Neuronal stem cell (in vitro differentiated cells): ENCODE measurements at regions not wholly inside any gene's neighbourhood (a gene's known extent, or its start where the extent isn't known, plus 50 kb on each side); places are given as distances from the start of the nearest gene placed in this dataset.

Source experiments
- DNase-seq: peaks from one replicate; pipeline ENCODE4 v3.0.0-alpha.2; 2013; ENCODE audit warnings: low spot score
- H2AFZ ChIP-seq: one replicate; pipeline ENCODE4 v1.6.1; 2013; ENCODE audit warnings: mild to moderate bottlenecking, low read length, inconsistent platforms
- H2AK5ac ChIP-seq: 2 replicates; pipeline ENCODE4 v1.6.1; 2013; ENCODE audit warnings: low read depth, mild to moderate bottlenecking, inconsistent platforms, low read length, moderate library complexity, mixed read lengths
- H2BK120ac ChIP-seq: 2 replicates; pipeline ENCODE4 v1.6.1; 2013; ENCODE audit warnings: low read depth, mild to moderate bottlenecking, inconsistent platforms, low read length, moderate library complexity, mixed read lengths
- H2BK12ac ChIP-seq: one replicate; pipeline ENCODE4 v1.6.1; 2013; ENCODE audit warnings: low read length, inconsistent platforms
- H2BK15ac ChIP-seq: 2 replicates; pipeline ENCODE4 v1.6.1; 2013; ENCODE audit warnings: mild to moderate bottlenecking, low read length, inconsistent platforms, mixed read lengths
- H2BK5ac ChIP-seq: one replicate; pipeline ENCODE4 v1.6.1; 2013; ENCODE audit warnings: inconsistent platforms, mild to moderate bottlenecking, low read length, moderate library complexity
- H3K14ac ChIP-seq: one replicate; pipeline ENCODE4 v1.6.1; 2013; ENCODE audit warnings: low read length, inconsistent platforms
- H3K18ac ChIP-seq: 2 replicates; pipeline ENCODE4 v1.6.1; 2013; ENCODE audit warnings: low read length, inconsistent platforms
- H3K23ac ChIP-seq: 2 replicates; pipeline ENCODE4 v1.6.1; 2013; ENCODE audit warnings: low read depth, mild to moderate bottlenecking, mixed read lengths, low read length, inconsistent platforms; ENCODE audit not compliant: poor library complexity
- H3K27ac ChIP-seq: replicated peaks from 3 replicates; pipeline ENCODE4 v1.5.1; 2013; ENCODE audit warnings: low read length, inconsistent platforms
- H3K27me3 ChIP-seq, 3 experiments: 2 replicates each; pipeline ENCODE4 v1.6.1; 2013; ENCODE audit warnings: low read length in 3 of 3, mild to moderate bottlenecking in 2 of 3, inconsistent platforms in 1 of 3, low read depth in 1 of 3, mixed read lengths in 1 of 3, moderate library complexity in 1 of 3; ENCODE audit not compliant: control insufficient read depth in 3 of 3, insufficient read depth in 3 of 3
- H3K36me3 ChIP-seq, 2 donors: replicated peaks in 1 of 2; 2 replicates each; pipeline ENCODE4 v1.6.1; 2013; ENCODE audit warnings: low read length in 2 of 2; ENCODE audit not compliant: control insufficient read depth in 2 of 2, insufficient read depth in 2 of 2
- H3K4ac ChIP-seq: 2 replicates; pipeline ENCODE4 v1.6.1; 2013; ENCODE audit warnings: inconsistent platforms, mild to moderate bottlenecking, low read length, moderate library complexity
- H3K4me1 ChIP-seq, 2 donors: 1 replicate in 1 of 2; 2 replicates in 1 of 2; pipeline ENCODE4 v1.6.1; 2013; ENCODE audit warnings: low read length in 2 of 2, low read depth in 1 of 2; ENCODE audit not compliant: control insufficient read depth in 2 of 2, insufficient read depth in 1 of 2
- H3K4me2 ChIP-seq: one replicate; pipeline ENCODE4 v1.6.1; 2013; ENCODE audit warnings: mild to moderate bottlenecking, low read length, inconsistent platforms; ENCODE audit not compliant: insufficient read depth, poor library complexity, severe bottlenecking
- H3K4me3 ChIP-seq, 2 donors: 2 replicates each; pipeline ENCODE4 v1.5.1; 2013; ENCODE audit warnings: low read length in 2 of 2, mild to moderate bottlenecking in 2 of 2, inconsistent platforms in 1 of 2, moderate library complexity in 1 of 2
- H3K79me1 ChIP-seq: one replicate; pipeline ENCODE4 v1.6.1; 2013; ENCODE audit warnings: low read depth, mild to moderate bottlenecking, inconsistent platforms, low read length, moderate library complexity
- H3K9ac ChIP-seq: one replicate; pipeline ENCODE4 v1.6.1; 2013; ENCODE audit warnings: mild to moderate bottlenecking, low read depth, low read length, inconsistent platforms; ENCODE audit not compliant: poor library complexity
- H3K9me3 ChIP-seq, 2 donors: replicated peaks in 1 of 2; 2 replicates each; pipeline versions ENCODE3 to v1.6.1; 2013; ENCODE audit warnings: low read length in 2 of 2, mild to moderate bottlenecking in 2 of 2, inconsistent platforms in 1 of 2, low read depth in 1 of 2, mixed read lengths in 1 of 2, moderate library complexity in 1 of 2; ENCODE audit not compliant: control insufficient read depth in 2 of 2, insufficient read depth in 1 of 2
- H4K8ac ChIP-seq: one replicate; pipeline ENCODE4 v1.6.1; 2013; ENCODE audit warnings: low read depth, mild to moderate bottlenecking, inconsistent platforms, low read length, moderate library complexity
- H4K91ac ChIP-seq: one replicate; pipeline ENCODE4 v1.6.1; 2013; ENCODE audit warnings: low read length, low read depth, mild to moderate bottlenecking, inconsistent platforms; ENCODE audit not compliant: poor library complexity
- WGBS, 2 donors: extraction: QIAGEN DNeasy Blood & Tissue Kit; methylation state at CpG; one replicate each; pipeline ENCODE4 v1.1.7; 2013; ENCODE audit warnings: missing lambda C conversion rate in 2 of 2, mixed read lengths in 1 of 2; ENCODE audit not compliant: insufficient read length in 2 of 2, insufficient replicate concordance in 1 of 2; ENCODE audit errors: extremely low coverage in 2 of 2; 5-methylcytosine and 5-hydroxymethylcytosine counted together

GRCh38 chr18:8498905-8499304, 110.3 kb upstream of the RAB12 start:
- H2BK12ac ChIP-seq, result no peak overlapping the region
- WGBS, 2 donors, result no CpG with 5 or more reads among the region's 4 CpGs
- no peaks in the 10 kb centered on the region for H3K36me3 ChIP-seq
- H2BK120ac ChIP-seq, result no peak overlapping the region
- no peak overlapping the region for H2AFZ ChIP-seq
- no peaks in the 10 kb centered on the region for H3K4me1 ChIP-seq
- H3K4me2 ChIP-seq, result no peak overlapping the region
- DNase-seq, result no peak
- no peak overlapping the region for H3K18ac ChIP-seq
- no peak overlapping the region for H2BK15ac ChIP-seq
- H4K8ac ChIP-seq, result no peak overlapping the region
- H3K9ac ChIP-seq, result no peak overlapping the region
- H3K79me1 ChIP-seq, result no peaks in the 10 kb centered on the region
- no peak overlapping the region for H2BK5ac ChIP-seq
- no peak overlapping the region for H3K4ac ChIP-seq
- no peak overlapping the region for H4K91ac ChIP-seq
- H3K4me3 ChIP-seq, result no peak overlapping the region
- H3K14ac ChIP-seq, result no peak overlapping the region
- H3K27ac ChIP-seq, result no peak overlapping the region
- H3K23ac ChIP-seq, result no peak overlapping the region
- no peak overlapping the region for H2AK5ac ChIP-seq
- H3K9me3 ChIP-seq, result no peaks in the 10 kb centered on the region
- H3K27me3 ChIP-seq, result no peaks in the 10 kb centered on the region

GRCh38 chr18:8499810-8500675, 109.2 kb upstream of the RAB12 start:
- Histone ChIP-seq H3K23ac (peak overlapping the region; percentile 40), H4K8ac (no peak overlapping the region), H2BK5ac (no peak overlapping the region), H2AFZ (no peak overlapping the region), H3K4me1 (no peaks in the 10 kb centered on the region), H3K18ac (peak overlapping the region; percentile 66), H2BK15ac (no peak overlapping the region), H2BK12ac (no peak overlapping the region), H2BK120ac (no peak overlapping the region), H3K4me2 (no peak overlapping the region), H3K14ac (no peak overlapping the region), H3K9me3 (no peaks in the 10 kb centered on the region), H2AK5ac (peak overlapping the region; percentile 65), H4K91ac (no peak overlapping the region), H3K9ac (no peak overlapping the region), H3K4ac (no peak overlapping the region), H3K79me1 (no peaks in the 10 kb centered on the region), H3K36me3 (no peaks in the 10 kb centered on the region), H3K4me3 (no peak overlapping the region), H3K27me3 (no peaks in the 10 kb centered on the region), H3K27ac (no peak overlapping the region)
- DNase-seq, result no peak
- WGBS, 2 donors, result no CpG with 5 or more reads among the region's 8 CpGs

- no peak overlapping the region for H3K27ac ChIP-seq
- no peaks in the 10 kb centered on the region for H3K4me1 ChIP-seq
- DNase-seq, result no peak
- no peaks in the 10 kb centered on the region for H3K9me3 ChIP-seq
- no peak overlapping the region for H4K91ac ChIP-seq
- no peaks in the 10 kb centered on the region for H3K27me3 ChIP-seq
- H2BK5ac ChIP-seq, result no peak overlapping the region
- WGBS, 2 donors, result no CpG with 5 or more reads among the region's 12 CpGs
- no peaks in the 10 kb centered on the region for H3K36me3 ChIP-seq
- H3K18ac ChIP-seq, result no peak overlapping the region
- no peak overlapping the region for H4K8ac ChIP-seq
- no peak overlapping the region for H3K4me2 ChIP-seq
- H3K4me3 ChIP-seq, result no peak overlapping the region
- no peak overlapping the region for H3K9ac ChIP-seq
- H3K79me1 ChIP-seq, result no peaks in the 10 kb centered on the region
- H3K4ac ChIP-seq, result no peak overlapping the region
- no peak overlapping the region for H3K23ac ChIP-seq
- no peak overlapping the region for H3K14ac ChIP-seq
- H2AK5ac ChIP-seq, result no peak overlapping the region
- no peak overlapping the region for H2AFZ ChIP-seq
- no peak overlapping the region for H2BK15ac ChIP-seq
- no peak overlapping the region for H2BK120ac ChIP-seq
- H2BK12ac ChIP-seq, result no peak overlapping the region
Observed at GRCh38 chr18:8501044-8501443, 108.2 kb upstream of the RAB12 start.

GRCh38 chr18:8503248-8503647, 106.0 kb upstream of the RAB12 start:
- no peak overlapping the region for H3K4me2 ChIP-seq
- WGBS, 2 donors, result no CpG with 5 or more reads among the region's 1 CpG
- H3K9me3 ChIP-seq, result no peaks in the 10 kb centered on the region
- no peak overlapping the region for H2BK12ac ChIP-seq
- no peaks in the 10 kb centered on the region for H3K79me1 ChIP-seq
- H3K4me3 ChIP-seq, result no peak overlapping the region
- H2AFZ ChIP-seq, result no peak overlapping the region
- no peak overlapping the region for H3K14ac ChIP-seq
- H2BK120ac ChIP-seq, result no peak overlapping the region
- H3K36me3 ChIP-seq, result no peaks in the 10 kb centered on the region
- H2BK15ac ChIP-seq, result no peak overlapping the region
- no peak overlapping the region for H3K9ac ChIP-seq
- no peaks in the 10 kb centered on the region for H3K4me1 ChIP-seq
- H4K91ac ChIP-seq, result no peak overlapping the region
- no peak overlapping the region for H3K23ac ChIP-seq
- no peak overlapping the region for H2BK5ac ChIP-seq
- DNase-seq, result no peak
- H2AK5ac ChIP-seq, result no peak overlapping the region
- no peaks in the 10 kb centered on the region for H3K27me3 ChIP-seq
- no peak overlapping the region for H3K27ac ChIP-seq
- no peak overlapping the region for H3K18ac ChIP-seq
- no peak overlapping the region for H4K8ac ChIP-seq
- no peak overlapping the region for H3K4ac ChIP-seq
